ENCODE measurements at regions not wholly inside any gene's neighbourhood (a gene's known extent, or its start where the extent isn't known, plus 50 kb on each side); places are given as distances from the start of the nearest gene placed in this dataset.
"Not testable (repeated sequence)": the region's sequence is repeated elsewhere in the genome, so short reads cannot be mapped to it uniquely, and the experiment has no call there.

DNA sequence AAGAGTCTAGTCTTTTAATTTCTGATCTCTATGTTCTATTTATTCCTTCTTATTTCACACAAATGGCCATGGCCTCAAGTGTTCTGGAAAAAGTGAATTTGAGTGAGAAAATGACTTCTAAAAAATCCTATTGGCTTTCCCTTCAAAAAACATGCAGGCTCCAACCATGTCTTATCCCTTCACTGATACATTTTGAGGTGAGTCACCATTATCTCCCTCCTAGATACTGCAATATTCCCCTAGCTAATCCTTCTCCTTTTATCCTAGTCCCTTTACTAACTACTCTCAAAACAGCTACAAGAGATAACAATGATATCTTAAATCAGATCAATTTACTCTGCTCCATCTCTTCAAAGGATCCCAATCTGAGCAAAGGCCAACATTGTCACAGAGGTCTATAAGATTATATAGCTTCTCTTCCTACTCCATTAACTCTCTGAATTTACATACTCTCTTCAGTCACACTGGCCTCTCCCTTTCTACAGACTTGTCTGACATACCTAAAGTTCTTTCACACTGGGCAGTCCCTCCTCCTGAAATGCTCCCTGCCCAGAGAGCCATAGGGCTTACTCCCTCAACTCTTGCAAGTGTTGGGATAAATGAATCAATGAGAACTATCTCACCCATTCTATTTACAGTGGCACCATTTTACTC lies 129.2 kb downstream of the TENT5A start:
- Histone ChIP-seq H3K9me3 (replicated peaks; ENCODE audit: low read length) (no peaks in the 10 kb centered on the region), H3K27me3 (ENCODE audit: control insufficient read depth, insufficient read depth, low read length) (no peaks in the 10 kb centered on the region), H3K36me3 (ENCODE audit: insufficient read depth, low read length) (no peaks in the 10 kb centered on the region), H3K9ac (ENCODE audit: low read depth, low read length) (no peak overlapping the region), H3K4me2 (ENCODE audit: low read length) (no peak overlapping the region), H3K4me1 (ENCODE audit: control insufficient read depth, insufficient read depth, low read length) (no peaks in the 10 kb centered on the region), H3K4me3 (ENCODE audit: low read length) (no peak overlapping the region)

DNA sequence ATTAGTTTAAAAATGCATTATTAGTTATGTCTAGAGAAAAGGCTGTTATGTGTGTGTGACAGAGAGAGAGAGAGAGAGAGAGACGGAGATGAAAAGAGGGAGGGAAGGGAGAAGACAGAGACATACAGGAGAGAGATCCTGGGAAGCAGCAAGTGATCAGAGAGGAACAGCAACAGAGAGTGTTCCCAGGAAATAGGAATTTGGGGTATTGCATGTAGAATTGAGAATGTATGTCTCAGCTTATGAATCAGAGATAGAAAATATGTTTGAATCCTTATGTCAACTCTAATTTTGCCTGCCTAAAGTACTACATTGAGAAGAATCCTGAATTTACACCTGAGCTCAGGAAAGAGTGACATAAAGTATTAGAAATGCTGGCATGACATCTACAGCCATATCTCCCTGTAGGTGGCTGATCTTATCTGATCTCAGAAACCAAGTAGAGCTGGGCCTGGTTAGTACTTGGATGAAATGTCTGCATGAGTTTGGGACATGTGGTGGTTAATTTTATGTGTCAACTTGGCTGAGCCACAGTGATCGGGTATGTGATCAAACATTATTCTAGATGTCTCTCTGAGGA lies 130.6 kb downstream of the TENT5A start:
- Histone ChIP-seq H3K36me3 (ENCODE audit: insufficient read depth, low read length) (no peaks in the 10 kb centered on the region), H3K9ac (ENCODE audit: low read depth, low read length) (no peak overlapping the region), H3K27me3 (ENCODE audit: control insufficient read depth, insufficient read depth, low read length) (no peaks in the 10 kb centered on the region), H3K4me3 (ENCODE audit: low read length) (no peak overlapping the region), H3K4me1 (ENCODE audit: control insufficient read depth, insufficient read depth, low read length) (no peaks in the 10 kb centered on the region), H3K4me2 (ENCODE audit: low read length) (no peak overlapping the region), H3K9me3 (replicated peaks; ENCODE audit: low read length) (no peaks in the 10 kb centered on the region)

- H3K9ac ChIP-seq (ENCODE audit: low read depth, low read length): peak overlapping the region; percentile 12
- H3K9me3 ChIP-seq (replicated peaks; ENCODE audit: low read length): no peaks in the 10 kb centered on the region
- no peak overlapping the region for H3K4me3 ChIP-seq (ENCODE audit: low read length)
- H3K36me3 ChIP-seq (ENCODE audit: insufficient read depth, low read length): no peaks in the 10 kb centered on the region
- H3K4me2 ChIP-seq (ENCODE audit: low read length): peak overlapping the region; percentile 13
- no peaks in the 10 kb centered on the region for H3K27me3 ChIP-seq (ENCODE audit: control insufficient read depth, insufficient read depth, low read length)
- peaks cover 16% of the 10 kb centered on the region for H3K4me1 ChIP-seq (ENCODE audit: control insufficient read depth, insufficient read depth, low read length)
Measured at GRCh38 chr6:81614292-81614691, 138.2 kb downstream of the TENT5A start.

DNA sequence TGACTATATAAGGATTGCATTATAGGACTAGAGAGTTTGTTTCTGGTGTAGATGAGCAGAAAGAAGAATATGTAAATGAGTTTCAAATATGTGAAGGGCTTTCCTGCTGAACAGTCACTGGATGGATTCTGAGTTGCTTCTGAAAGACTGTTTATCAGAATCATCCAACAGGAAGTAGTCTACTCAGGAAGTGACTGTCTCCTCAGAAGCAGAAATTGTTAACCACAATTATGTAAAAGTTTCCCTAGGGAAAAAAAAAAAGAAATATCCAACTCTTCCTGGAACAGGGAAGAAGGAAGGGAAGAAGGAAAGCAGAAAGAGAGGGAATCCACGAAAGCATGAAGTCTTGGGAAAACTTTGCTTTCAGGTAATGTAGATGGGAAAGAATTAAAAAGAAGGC lies 138.9 kb downstream of the TENT5A start:
- Histone ChIP-seq H3K9me3 (replicated peaks; ENCODE audit: low read length) (no peaks in the 10 kb centered on the region), H3K27me3 (ENCODE audit: control insufficient read depth, insufficient read depth, low read length) (no peaks in the 10 kb centered on the region), H3K36me3 (ENCODE audit: insufficient read depth, low read length) (no peaks in the 10 kb centered on the region)

GRCh38 chr6:81612136-81612535 lies 140.3 kb downstream of the TENT5A start:
- Histone ChIP-seq H3K4me3 (ENCODE audit: low read length) (no peak overlapping the region), H3K9ac (ENCODE audit: low read depth, low read length) (no peak overlapping the region), H3K9me3 (replicated peaks; ENCODE audit: low read length) (no peaks in the 10 kb centered on the region), H3K4me2 (ENCODE audit: low read length) (no peak overlapping the region), H3K4me1 (ENCODE audit: control insufficient read depth, insufficient read depth, low read length) (peaks cover 35% of the 10 kb centered on the region), H3K36me3 (ENCODE audit: insufficient read depth, low read length) (no peaks in the 10 kb centered on the region), H3K27me3 (ENCODE audit: control insufficient read depth, insufficient read depth, low read length) (no peaks in the 10 kb centered on the region)

More for the DNA sequence above, 138.9 kb downstream of the TENT5A start:
- H3K4me2 ChIP-seq (ENCODE audit: low read length): peak overlapping the region; percentile 45
- H3K4me1 ChIP-seq (ENCODE audit: control insufficient read depth, insufficient read depth, low read length): peaks cover 21% of the 10 kb centered on the region
- peak overlapping the region; percentile 4 for H3K9ac ChIP-seq (ENCODE audit: low read depth, low read length)
- no peak overlapping the region for H3K4me3 ChIP-seq (ENCODE audit: low read length)

DNA sequence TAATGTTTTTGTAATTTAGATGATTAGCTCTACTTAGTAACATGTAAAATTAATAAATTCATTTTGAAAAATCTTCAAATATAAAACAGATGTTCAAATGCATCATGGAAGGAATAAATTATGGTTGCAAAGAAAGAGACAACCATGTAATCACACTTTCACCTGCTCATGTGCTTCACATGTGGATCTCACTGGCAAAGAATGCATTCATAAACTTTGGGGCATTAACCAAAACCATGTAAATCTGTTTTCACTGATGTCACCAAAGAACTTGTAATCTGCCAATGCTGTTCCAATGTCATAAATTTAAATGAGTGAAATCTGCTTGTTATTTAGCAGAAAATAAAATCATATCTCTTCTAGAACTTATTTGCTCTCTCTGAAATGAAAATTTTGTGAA lies 142.7 kb downstream of the TENT5A start:
- Histone ChIP-seq H3K9ac (ENCODE audit: low read depth, low read length) (no peak overlapping the region), H3K4me3 (ENCODE audit: low read length) (no peak overlapping the region), H3K27me3 (ENCODE audit: control insufficient read depth, insufficient read depth, low read length) (no peaks in the 10 kb centered on the region), H3K4me2 (ENCODE audit: low read length) (no peak overlapping the region), H3K36me3 (ENCODE audit: insufficient read depth, low read length) (no peaks in the 10 kb centered on the region), H3K4me1 (ENCODE audit: control insufficient read depth, insufficient read depth, low read length) (peaks cover 42% of the 10 kb centered on the region), H3K9me3 (replicated peaks; ENCODE audit: low read length) (no peaks in the 10 kb centered on the region)

GRCh38 chr6:81608776-81609175 lies 143.7 kb downstream of the TENT5A start:
- no peaks in the 10 kb centered on the region for H3K36me3 ChIP-seq (ENCODE audit: insufficient read depth, low read length)
- H3K4me1 ChIP-seq (ENCODE audit: control insufficient read depth, insufficient read depth, low read length): peaks cover 33% of the 10 kb centered on the region
- no peak overlapping the region for H3K9ac ChIP-seq (ENCODE audit: low read depth, low read length)
- no peak overlapping the region for H3K4me3 ChIP-seq (ENCODE audit: low read length)
- H3K27me3 ChIP-seq (ENCODE audit: control insufficient read depth, insufficient read depth, low read length): no peaks in the 10 kb centered on the region
- H3K4me2 ChIP-seq (ENCODE audit: low read length): no peak overlapping the region
- no peaks in the 10 kb centered on the region for H3K9me3 ChIP-seq (replicated peaks; ENCODE audit: low read length)

GRCh38 chr6:81606965-81607381 lies 145.5 kb downstream of the TENT5A start:
- Histone ChIP-seq H3K9ac (ENCODE audit: low read depth, low read length) (peak overlapping the region; percentile 67), H3K4me1 (ENCODE audit: control insufficient read depth, insufficient read depth, low read length) (peaks cover 26% of the 10 kb centered on the region), H3K36me3 (ENCODE audit: insufficient read depth, low read length) (no peaks in the 10 kb centered on the region), H3K4me2 (ENCODE audit: low read length) (peak overlapping the region; percentile 72), H3K27me3 (ENCODE audit: control insufficient read depth, insufficient read depth, low read length) (no peaks in the 10 kb centered on the region), H3K9me3 (replicated peaks; ENCODE audit: low read length) (no peaks in the 10 kb centered on the region), H3K4me3 (ENCODE audit: low read length) (peak overlapping the region; percentile 45)

DNA sequence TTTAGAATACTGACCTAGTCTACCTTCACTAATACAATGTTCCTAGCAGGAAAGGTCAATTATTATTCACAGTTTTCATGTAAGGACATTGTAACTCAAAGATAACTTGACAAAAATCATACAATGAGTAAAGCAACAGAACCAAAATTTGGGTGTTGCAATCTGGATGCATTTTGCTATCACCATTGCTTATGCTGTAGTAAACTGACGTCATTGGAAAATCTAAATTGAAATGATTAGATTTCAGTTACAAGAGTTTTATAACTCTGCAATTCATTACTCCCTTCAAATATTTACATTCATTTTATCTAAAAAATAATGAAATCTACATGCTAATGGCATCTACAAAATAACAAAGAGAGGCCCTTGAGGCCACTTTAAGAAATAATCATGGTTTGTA lies 147.0 kb downstream of the TENT5A start:
- no peak overlapping the region for H3K4me3 ChIP-seq (ENCODE audit: low read length)
- no peaks in the 10 kb centered on the region for H3K9me3 ChIP-seq (replicated peaks; ENCODE audit: low read length)
- H3K27me3 ChIP-seq (ENCODE audit: control insufficient read depth, insufficient read depth, low read length): no peaks in the 10 kb centered on the region
- no peak overlapping the region for H3K4me2 ChIP-seq (ENCODE audit: low read length)
- no peaks in the 10 kb centered on the region for H3K36me3 ChIP-seq (ENCODE audit: insufficient read depth, low read length)
- H3K4me1 ChIP-seq (ENCODE audit: control insufficient read depth, insufficient read depth, low read length): peaks cover 26% of the 10 kb centered on the region
- H3K9ac ChIP-seq (ENCODE audit: low read depth, low read length): no peak overlapping the region

DNA sequence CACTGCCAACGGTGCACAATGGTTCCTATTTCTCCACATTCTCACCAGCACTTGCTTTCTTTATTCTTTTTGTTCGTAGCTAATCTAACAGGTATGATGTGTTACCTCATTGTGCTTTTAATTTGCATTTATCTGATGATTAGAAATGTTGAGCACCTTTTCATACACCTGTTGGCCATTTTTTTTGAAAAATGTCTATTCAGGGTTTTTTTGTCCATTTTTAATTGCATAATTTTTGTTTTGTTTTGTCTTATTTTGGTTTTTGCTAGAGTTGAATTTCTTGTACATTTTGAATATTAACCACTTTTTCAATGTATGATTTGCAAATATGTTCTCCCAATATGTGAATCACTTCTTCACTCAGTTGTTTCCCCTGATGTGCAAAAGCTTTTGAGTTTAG lies 150.6 kb downstream of the TENT5A start:
- Histone ChIP-seq H3K36me3 (ENCODE audit: insufficient read depth, low read length) (no peaks in the 10 kb centered on the region), H3K4me3 (ENCODE audit: low read length) (no peak overlapping the region), H3K4me1 (ENCODE audit: control insufficient read depth, insufficient read depth, low read length) (peaks cover 6% of the 10 kb centered on the region), H3K27me3 (ENCODE audit: control insufficient read depth, insufficient read depth, low read length) (no peaks in the 10 kb centered on the region), H3K4me2 (ENCODE audit: low read length) (no peak overlapping the region), H3K9ac (ENCODE audit: low read depth, low read length) (no peak overlapping the region), H3K9me3 (replicated peaks; ENCODE audit: low read length) (no peaks in the 10 kb centered on the region)

DNA sequence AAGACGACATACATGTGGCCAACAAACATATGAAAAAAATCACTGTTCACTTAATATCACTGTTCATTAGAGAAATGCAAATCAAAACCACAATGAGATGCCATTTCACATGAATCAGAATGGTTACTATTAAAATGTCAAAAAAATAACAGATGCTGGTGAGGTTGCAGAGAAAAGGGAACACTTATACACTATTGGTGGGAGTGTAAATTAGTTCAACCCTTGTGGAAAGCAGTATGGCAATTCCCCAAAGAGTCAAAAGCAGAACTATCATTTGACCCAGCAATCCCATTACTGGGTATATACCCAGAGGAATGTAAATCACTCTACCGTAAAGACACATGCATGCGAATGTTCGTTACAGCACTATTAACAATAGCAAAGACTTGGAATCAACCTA lies 152.0 kb downstream of the TENT5A start:
- H3K4me1 ChIP-seq (ENCODE audit: control insufficient read depth, insufficient read depth, low read length): not testable (repeated sequence)

GRCh38 chr6:81594501-81594900 lies 158.0 kb downstream of the TENT5A start:
- H3K4me1 ChIP-seq (ENCODE audit: control insufficient read depth, insufficient read depth, low read length): no peaks in the 10 kb centered on the region
- no peaks in the 10 kb centered on the region for H3K27me3 ChIP-seq (ENCODE audit: control insufficient read depth, insufficient read depth, low read length)
- H3K4me2 ChIP-seq (ENCODE audit: low read length): no peak overlapping the region
- H3K9me3 ChIP-seq (replicated peaks; ENCODE audit: low read length): no peaks in the 10 kb centered on the region
- H3K4me3 ChIP-seq (ENCODE audit: low read length): no peak overlapping the region
- no peaks in the 10 kb centered on the region for H3K36me3 ChIP-seq (ENCODE audit: insufficient read depth, low read length)
- no peak overlapping the region for H3K9ac ChIP-seq (ENCODE audit: low read depth, low read length)

More for the DNA sequence above, 152.0 kb downstream of the TENT5A start:
- not testable (repeated sequence) for H3K9me3 ChIP-seq (replicated peaks; ENCODE audit: low read length); H3K9ac ChIP-seq (ENCODE audit: low read depth, low read length); H3K4me2 ChIP-seq (ENCODE audit: low read length); H3K4me3 ChIP-seq (ENCODE audit: low read length); H3K36me3 ChIP-seq (ENCODE audit: insufficient read depth, low read length); H3K27me3 ChIP-seq (ENCODE audit: control insufficient read depth, insufficient read depth, low read length)
